Stimulated activated CD8-positive, alpha-beta memory T cell treated with anti-CD3 and anti-CD28 coated beads, Interleukin-12 subunit alpha, Interleukin-12 subunit beta, amount 100 ng/mL, for 24 hours (primary cell): ENCODE measurements at regions not wholly inside any gene's neighbourhood (a gene's known extent, or its start where the extent isn't known, plus 50 kb on each side); places are given as distances from the start of the nearest gene placed in this dataset.
"Not testable (repeated sequence)": the region's sequence is repeated elsewhere in the genome, so short reads cannot be mapped to it uniquely, and the experiment has no call there.

Source experiments
- DNase-seq: peaks from one replicate; pipeline ENCODE4 v3.0.0-alpha.2; 2020; ENCODE audit errors: extremely low read depth

GRCh38 chr20:48329676-48330664 lies 497.8 kb downstream of the PREX1 start:
- DNase-seq, result no peak

DNA sequence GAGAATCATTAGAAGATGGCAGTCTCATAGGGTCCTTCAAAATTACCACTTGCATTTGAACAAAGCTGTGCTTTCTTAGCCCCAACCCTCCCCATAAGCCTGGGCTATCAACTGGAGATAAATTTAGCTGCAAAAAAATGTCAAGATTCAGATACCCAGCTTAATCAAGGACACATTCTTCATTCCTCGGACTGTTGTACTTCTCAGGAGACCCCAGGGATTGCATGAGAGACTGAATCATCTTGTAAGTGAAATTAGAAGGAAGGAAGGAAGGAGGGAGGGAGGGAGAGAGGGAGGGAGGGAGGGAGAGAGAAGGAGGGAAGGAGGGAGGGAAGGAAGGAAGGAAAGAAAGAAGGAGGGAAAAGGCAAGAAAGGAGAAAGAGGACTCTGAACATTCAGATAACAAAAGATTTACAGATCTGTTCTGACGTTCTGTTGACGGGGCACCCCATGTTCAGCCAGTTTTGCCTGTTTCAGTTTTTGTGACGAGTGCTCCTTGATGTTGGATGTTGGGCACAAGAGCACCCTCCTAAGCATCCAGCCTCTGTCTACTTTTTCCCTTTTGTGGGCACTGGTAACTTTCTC lies 498.7 kb downstream of the PREX1 start:
- no peak for DNase-seq

GRCh38 chr20:48327848-48328247 lies 500.0 kb downstream of the PREX1 start:
- not testable (repeated sequence) for DNase-seq

GRCh38 chr20:48326868-48327267 lies 500.9 kb downstream of the PREX1 start:
- no peak for DNase-seq

GRCh38 chr20:48326434-48326691 lies 501.4 kb downstream of the PREX1 start:
- DNase-seq, result no peak

- DNase-seq, result no peak
These were observed 502.0 kb downstream of the PREX1 start for GRCh38 chr20:48325656-48326433.

- no peak for DNase-seq
These were observed 503.1 kb downstream of the PREX1 start for GRCh38 chr20:48324744-48325143.

DNA sequence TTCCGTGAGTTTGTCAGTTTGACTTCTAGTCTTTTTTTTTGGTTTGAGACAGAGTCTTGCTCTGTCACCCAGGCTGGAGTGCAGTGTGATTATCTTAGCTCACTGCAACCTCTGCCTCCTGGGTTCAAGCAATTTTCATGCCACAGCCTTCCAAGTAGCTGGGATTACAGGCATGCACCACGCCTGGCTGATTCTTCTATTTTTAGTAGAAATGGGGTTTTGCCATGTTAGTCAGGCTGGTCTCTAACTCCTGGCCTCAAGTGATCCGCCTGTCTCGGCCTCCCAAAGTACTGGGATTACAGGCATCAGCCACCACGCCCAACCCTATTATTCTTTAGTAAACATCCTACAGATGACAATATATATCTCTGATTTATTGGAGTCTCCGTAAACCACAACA lies 506.5 kb downstream of the PREX1 start:
- no peak for DNase-seq

DNA sequence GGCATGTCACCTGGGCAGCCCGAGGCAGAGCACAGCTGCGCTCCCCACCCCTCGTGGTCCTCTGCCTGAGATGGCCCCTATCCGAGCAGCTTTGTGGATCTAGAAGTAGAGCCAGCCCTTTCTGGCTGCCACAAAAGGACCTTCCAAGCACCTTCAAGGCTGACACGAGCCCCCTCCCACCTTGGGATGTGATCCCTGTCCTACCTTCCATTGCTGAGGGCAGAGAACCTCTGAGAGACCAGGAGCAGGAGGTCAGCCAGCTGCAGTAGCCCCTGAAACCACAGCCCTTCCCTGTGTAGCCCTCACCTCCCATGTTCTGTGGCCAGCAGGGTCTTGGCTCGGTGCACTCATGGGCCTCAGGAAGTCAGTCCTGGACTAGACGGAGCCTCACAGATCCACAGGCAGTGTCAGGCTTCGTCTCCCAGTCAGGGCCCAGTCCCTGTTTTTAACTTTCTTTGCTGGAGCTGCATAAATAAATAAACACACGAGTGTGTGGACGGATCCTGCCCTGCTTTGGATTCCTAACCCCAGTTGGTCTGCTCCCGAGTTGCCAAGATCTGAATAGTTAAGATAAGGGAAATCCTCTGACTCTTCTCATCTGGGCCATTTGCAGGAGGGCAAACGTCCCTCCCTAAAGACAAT lies 507.7 kb downstream of the PREX1 start:
- no peak for DNase-seq

- DNase-seq, result no peak
These were observed 510.2 kb downstream of the PREX1 start for GRCh38 chr20:48317578-48317977.

GRCh38 chr20:48314925-48315592 lies 512.7 kb downstream of the PREX1 start:
- no peak for DNase-seq

DNA sequence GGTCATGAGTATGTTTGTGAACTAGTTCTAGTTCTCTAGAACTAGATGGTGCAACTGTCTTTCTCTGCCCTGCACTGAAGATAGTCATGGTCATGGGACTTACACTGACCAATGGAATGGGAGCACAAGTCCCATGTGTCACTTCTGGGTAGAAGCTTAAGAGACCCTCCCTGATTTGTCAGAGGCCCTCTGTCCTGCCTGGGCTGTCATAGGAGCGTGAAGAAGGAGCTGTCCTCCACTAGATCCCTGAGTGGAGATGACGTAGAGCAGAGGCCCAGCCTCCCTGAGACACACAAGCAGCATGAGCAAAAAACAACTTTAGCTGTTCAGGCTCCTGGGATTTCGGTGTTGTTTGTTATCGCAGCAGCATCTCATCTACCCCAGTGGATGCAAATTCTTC lies 514.5 kb downstream of the PREX1 start:
- no peak for DNase-seq

- DNase-seq, result no peak
These were observed 515.8 kb downstream of the PREX1 start for GRCh38 chr20:48311956-48312355.

- no peak for DNase-seq
These were observed 517.5 kb downstream of the PREX1 start for GRCh38 chr20:48310305-48310704.

- no peak for DNase-seq
These were observed 518.5 kb downstream of the PREX1 start for GRCh38 chr20:48309293-48309692.

DNA sequence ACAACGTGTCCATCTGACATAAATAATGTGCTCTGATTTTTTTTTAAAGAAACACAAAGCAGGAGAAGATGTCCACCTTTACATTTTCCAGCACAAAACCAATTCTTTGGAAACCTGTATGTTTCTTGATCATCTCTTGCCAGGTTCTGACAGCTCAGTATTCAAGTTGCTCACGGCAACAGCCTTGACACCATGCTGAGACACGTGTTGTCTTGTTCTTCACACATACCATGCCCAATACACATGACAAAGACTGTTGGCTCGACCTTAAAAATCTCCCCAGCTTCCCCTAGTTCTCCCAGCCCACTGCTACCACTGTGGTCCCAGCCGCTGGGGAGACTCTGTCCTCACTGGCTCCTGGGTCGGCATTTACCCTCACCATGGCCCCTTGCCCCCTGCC lies 518.9 kb downstream of the PREX1 start:
- no peak for DNase-seq

- no peak for DNase-seq
These were observed 519.5 kb downstream of the PREX1 start for GRCh38 chr20:48308232-48308781.

DNA sequence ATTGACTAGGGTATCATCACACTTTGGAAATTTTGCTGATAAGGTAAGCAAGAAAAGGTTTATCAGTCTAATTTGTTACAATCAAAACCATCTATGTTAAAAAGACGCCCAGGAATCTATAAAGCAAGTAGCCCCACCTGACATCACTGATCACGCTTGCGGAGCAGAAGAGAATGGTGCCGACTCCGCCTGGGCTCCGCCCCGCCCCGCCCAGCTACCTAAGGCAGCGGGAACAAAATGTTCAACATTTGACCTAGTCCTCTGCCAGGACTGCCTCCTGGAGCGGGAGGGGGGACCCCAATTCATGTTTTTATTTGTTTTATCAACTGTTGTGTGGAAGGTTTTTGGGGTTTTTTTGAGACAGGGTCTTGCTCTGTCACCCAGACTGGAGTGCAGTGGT lies 520.5 kb downstream of the PREX1 start:
- DNase-seq, result no peak

GRCh38 chr20:48302844-48303542 lies 517.7 kb upstream of the SULF2 start:
- DNase-seq, result no peak

DNA sequence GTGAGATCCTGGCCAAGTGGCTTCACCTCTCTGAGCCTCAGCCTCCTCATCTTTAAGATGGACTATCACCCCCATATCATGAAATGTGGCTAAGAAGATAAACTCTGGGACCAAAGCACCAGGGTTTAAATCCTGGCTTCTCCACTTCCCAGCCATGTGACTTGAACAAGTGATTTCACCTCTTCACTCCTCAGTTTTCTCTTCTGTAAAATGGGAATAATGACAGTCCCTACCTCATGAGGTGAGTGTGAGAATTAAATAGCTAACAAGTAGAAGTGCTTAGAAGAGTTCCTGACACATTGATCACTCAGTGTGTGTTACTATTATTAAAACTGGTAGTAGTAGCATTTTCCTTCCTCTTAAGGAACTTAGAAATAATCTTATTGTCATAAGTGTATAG lies 516.9 kb upstream of the SULF2 start:
- DNase-seq, result no peak

DNA sequence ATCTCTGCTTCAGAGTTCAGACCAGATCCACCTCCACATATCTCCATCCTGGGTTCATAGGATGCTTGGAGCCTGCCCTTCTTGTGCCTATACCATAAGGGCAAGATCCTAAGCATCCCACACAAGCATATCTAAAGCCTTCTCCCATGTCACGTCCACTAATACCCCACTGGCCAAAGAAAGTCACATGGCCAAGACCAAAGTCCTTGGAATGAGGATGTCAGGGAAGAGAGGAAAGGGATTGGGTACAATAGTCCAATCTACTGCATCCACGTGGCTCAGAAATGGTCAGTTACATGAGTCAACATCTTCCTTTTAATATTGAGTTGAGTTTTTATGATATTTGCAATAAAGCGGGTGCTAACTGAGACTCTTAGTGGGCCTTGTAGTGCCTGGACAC lies 515.9 kb upstream of the SULF2 start:
- DNase-seq, result no peak
